ENCODE measurements at regions not wholly inside any gene's neighbourhood (a gene's known extent, or its start where the extent isn't known, plus 50 kb on each side); places are given as distances from the start of the nearest gene placed in this dataset.
"Not testable (repeated sequence)": the region's sequence is repeated elsewhere in the genome, so short reads cannot be mapped to it uniquely, and the experiment has no call there.

DNA sequence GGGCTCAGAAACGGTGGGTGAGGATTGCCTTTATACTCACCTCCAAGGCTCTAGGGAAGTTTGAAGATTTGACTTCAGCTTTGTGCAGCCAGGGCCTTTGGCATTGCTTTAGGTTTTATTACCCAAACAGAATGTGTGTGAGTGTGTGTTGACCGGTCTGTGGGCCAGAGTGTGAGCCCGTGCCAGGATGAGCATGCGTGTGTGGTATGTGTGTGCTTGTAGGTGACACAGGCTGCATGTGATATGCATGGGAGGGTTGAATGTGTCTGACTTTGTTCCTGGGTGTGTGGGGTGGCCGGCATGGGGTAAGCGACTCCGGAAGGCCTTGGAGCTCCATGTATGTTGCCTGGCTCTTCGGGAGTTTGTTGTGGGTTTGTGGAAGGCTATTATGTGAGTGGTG lies 160.5 kb downstream of the FOXD2 start:
- Mint-ChIP-seq H3K27ac (no peak overlapping the region), H3K4me3 (no peak overlapping the region), H3K4me1 (no peaks in the 10 kb centered on the region), H3K36me3 (peaks cover 4% of the 10 kb centered on the region), H3K27me3 (ENCODE audit: low read depth) (peaks cover 23% of the 10 kb centered on the region), H3K9me3 (peaks cover 33% of the 10 kb centered on the region)
- TF ChIP-seq, protein P1, sequence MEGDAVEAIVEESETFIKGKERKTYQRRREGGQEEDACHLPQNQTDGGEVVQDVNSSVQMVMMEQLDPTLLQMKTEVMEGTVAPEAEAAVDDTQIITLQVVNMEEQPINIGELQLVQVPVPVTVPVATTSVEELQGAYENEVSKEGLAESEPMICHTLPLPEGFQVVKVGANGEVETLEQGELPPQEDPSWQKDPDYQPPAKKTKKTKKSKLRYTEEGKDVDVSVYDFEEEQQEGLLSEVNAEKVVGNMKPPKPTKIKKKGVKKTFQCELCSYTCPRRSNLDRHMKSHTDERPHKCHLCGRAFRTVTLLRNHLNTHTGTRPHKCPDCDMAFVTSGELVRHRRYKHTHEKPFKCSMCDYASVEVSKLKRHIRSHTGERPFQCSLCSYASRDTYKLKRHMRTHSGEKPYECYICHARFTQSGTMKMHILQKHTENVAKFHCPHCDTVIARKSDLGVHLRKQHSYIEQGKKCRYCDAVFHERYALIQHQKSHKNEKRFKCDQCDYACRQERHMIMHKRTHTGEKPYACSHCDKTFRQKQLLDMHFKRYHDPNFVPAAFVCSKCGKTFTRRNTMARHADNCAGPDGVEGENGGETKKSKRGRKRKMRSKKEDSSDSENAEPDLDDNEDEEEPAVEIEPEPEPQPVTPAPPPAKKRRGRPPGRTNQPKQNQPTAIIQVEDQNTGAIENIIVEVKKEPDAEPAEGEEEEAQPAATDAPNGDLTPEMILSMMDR (IDR thresholded peaks at IDR 0.05; ENCODE audit: unreplicated experiment), result no peak
- no peak for DNase-seq (ENCODE audit: low spot score in 2 of 2, unreplicated experiment in 2 of 2)

DNA sequence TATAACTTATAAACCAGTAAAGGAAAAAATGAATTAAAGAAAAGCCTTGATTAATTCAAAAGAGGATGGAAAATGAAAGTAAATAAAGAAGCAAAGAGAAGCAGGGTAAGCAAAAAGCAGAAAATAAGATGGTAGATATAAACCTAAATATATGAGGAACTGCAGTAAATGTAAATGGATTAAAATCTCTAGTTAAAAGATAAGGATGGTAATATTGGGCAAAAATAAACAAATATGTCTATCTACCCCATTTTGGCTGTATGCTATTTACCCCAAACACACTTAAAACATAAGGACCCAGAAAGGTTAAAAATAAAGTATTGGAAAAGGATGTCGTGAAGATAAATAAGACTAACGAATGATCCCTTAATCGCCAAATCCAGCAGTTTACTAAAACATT lies 161.9 kb downstream of the FOXD2 start:
- TF ChIP-seq, protein P1 (IDR thresholded peaks at IDR 0.05; ENCODE audit: unreplicated experiment), result no peak

DNA sequence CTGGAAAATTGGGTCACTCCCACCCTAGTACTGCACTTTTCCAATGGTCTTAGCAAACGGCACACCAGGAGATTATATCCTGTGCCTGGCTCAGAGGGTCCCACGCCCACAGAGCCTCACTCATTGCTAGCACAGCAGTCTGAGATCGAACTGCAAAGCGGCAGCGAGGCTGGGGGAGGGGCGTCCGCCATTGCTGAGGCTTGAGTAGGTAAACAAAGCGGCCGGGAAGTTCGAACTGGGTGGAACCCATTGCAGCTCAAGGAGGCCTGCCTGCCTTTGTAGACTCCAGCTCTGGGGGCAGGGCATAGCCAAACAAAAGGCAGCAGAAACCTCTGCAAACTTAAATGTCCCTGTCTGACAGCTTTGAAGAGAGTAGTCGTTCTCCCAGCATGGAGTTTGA lies 164.6 kb downstream of the FOXD2 start:
- DNase-seq (ENCODE audit: low spot score in 2 of 2, unreplicated experiment in 2 of 2); H3K4me3 Mint-ChIP-seq; H3K27ac Mint-ChIP-seq; H3K36me3 Mint-ChIP-seq; H3K27me3 Mint-ChIP-seq (ENCODE audit: low read depth); H3K4me1 Mint-ChIP-seq: not testable (repeated sequence)
- H3K9me3 Mint-ChIP-seq, result peaks cover 59% of the 10 kb centered on the region

More for the DNA sequence above, 161.9 kb downstream of the FOXD2 start:
- peaks cover 40% of the 10 kb centered on the region for H3K9me3 Mint-ChIP-seq
- no peak overlapping the region for H3K4me3 Mint-ChIP-seq
- no peak for DNase-seq (ENCODE audit: low spot score in 2 of 2, unreplicated experiment in 2 of 2)
- no peak overlapping the region for H3K27ac Mint-ChIP-seq
- peaks cover 4% of the 10 kb centered on the region for H3K36me3 Mint-ChIP-seq
- no peaks in the 10 kb centered on the region for H3K4me1 Mint-ChIP-seq
- H3K27me3 Mint-ChIP-seq (ENCODE audit: low read depth), result peaks cover 11% of the 10 kb centered on the region

DNA sequence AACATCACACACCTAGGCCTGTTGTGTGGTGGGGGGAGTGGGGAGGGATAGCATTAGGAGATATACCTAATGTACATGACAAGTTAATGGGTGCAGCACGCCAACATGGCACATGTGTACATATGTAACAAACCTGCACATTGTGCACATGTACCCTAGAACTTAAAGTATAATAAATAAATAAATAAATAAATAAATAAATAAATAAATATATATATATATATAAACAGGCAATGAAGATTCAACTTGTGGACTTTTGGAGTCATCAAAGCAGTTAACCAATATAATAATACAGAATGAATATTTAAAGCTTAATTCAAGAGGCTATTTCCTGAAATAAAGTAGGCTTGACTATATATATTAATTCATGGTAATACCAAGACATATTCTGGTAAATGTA lies 167.0 kb downstream of the FOXD2 start:
- not testable (repeated sequence) for H3K4me3 Mint-ChIP-seq; H3K36me3 Mint-ChIP-seq; H3K4me1 Mint-ChIP-seq; DNase-seq (ENCODE audit: low spot score in 2 of 2, unreplicated experiment in 2 of 2); H3K27ac Mint-ChIP-seq
- Mint-ChIP-seq H3K9me3 (peaks cover 62% of the 10 kb centered on the region), H3K27me3 (ENCODE audit: low read depth) (peaks cover 14% of the 10 kb centered on the region)

DNA sequence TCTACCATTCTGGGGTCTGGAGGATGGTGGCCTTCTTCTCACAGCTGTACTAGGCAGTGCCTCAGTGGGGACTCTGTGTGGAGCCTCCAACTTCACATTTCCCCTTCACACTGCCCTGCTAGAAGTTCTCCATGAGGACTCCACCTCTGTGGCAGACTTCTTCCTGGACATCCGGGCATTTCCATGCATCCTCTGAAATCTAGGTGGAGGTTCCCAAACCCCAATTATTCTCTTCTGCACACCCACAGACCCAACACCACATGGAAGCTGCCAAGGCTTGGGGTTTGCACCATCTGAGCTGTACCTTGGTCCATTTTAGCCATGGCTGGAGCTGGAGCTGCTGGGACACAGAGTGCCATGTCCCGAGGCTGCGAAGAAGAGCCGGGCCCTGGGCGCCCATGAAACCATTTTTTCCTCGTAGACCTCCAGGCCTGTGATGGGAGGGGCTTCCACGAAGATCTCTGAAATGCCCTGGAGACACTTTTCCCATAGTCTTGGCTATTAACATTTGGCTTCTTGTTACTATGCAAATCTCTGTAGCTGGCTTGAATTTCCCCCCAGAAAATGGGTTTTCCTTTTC lies 170.5 kb downstream of the FOXD2 start:
- DNase-seq (ENCODE audit: low spot score in 2 of 2, unreplicated experiment in 2 of 2), result no peak
- peaks cover 38% of the 10 kb centered on the region for H3K9me3 Mint-ChIP-seq
- TF ChIP-seq, protein P1 (IDR thresholded peaks at IDR 0.05; ENCODE audit: unreplicated experiment), result no peak
- no peaks in the 10 kb centered on the region for H3K4me1 Mint-ChIP-seq
- H3K36me3 Mint-ChIP-seq, result no peaks in the 10 kb centered on the region
- no peak overlapping the region for H3K27ac Mint-ChIP-seq
- peaks cover 35% of the 10 kb centered on the region for H3K27me3 Mint-ChIP-seq (ENCODE audit: low read depth)
- no peak overlapping the region for H3K4me3 Mint-ChIP-seq

DNA sequence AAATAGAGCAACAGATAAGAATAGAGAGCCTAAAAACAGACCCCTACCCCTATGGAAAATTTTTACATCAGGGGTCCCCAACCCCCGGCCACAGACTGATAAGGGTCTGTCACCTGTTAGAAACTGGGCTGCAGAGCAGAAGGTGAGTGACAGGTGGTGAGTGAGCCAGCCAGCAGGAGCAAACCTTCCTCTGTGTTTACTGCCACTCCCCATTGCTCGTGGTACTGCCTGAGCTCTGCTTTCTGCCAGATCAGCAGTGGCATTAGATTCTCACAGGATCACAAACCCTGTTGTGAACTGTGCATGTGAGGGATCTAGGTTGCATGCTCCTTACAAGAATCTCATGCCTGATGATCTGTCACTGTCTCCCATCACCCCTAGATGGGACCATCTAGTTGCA lies 174.1 kb downstream of the FOXD2 start:
- TF ChIP-seq, protein P1 (IDR thresholded peaks at IDR 0.05; ENCODE audit: unreplicated experiment), result no peak
- no peaks in the 10 kb centered on the region for H3K36me3 Mint-ChIP-seq
- H3K4me1 Mint-ChIP-seq, result no peaks in the 10 kb centered on the region
- H3K4me3 Mint-ChIP-seq, result no peak overlapping the region
- peaks cover 16% of the 10 kb centered on the region for H3K9me3 Mint-ChIP-seq
- H3K27me3 Mint-ChIP-seq (ENCODE audit: low read depth), result peaks cover 53% of the 10 kb centered on the region
- DNase-seq (ENCODE audit: low spot score in 2 of 2, unreplicated experiment in 2 of 2), result peak in 1 of 2 experiments; percentile 14
- H3K27ac Mint-ChIP-seq, result no peak overlapping the region

DNA sequence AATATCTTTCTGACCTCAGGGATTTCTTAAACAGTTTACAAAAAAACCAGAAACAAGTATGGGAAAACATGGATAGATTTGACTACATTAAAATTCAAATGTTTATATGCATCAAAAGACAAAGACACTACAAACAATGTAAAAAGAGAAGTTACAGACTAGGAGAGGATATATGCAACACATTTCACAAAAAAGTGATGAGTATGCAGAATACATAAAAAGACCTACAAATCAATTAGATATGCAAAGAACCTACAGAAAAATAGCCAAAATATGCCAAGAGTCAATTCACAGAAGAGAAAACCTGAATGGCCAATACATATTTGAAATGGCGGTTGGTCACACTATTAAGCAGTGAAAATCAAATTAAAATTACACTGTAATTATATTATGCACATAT lies 175.0 kb downstream of the FOXD2 start:
- H3K36me3 Mint-ChIP-seq, result no peaks in the 10 kb centered on the region

More for the DNA sequence above, 175.0 kb downstream of the FOXD2 start:
- peaks cover 10% of the 10 kb centered on the region for H3K9me3 Mint-ChIP-seq
- no peaks in the 10 kb centered on the region for H3K4me1 Mint-ChIP-seq
- TF ChIP-seq, protein P1 (IDR thresholded peaks at IDR 0.05; ENCODE audit: unreplicated experiment), result no peak
- H3K27ac Mint-ChIP-seq, result no peak overlapping the region
- no peak overlapping the region for H3K4me3 Mint-ChIP-seq
- DNase-seq (ENCODE audit: low spot score in 2 of 2, unreplicated experiment in 2 of 2), result no peak
- H3K27me3 Mint-ChIP-seq (ENCODE audit: low read depth), result peaks cover 51% of the 10 kb centered on the region

Measured in mesothelial cell of epicardium (in vitro differentiated cells).